ENCODE measurements at regions not wholly inside any gene's neighbourhood (a gene's known extent, or its start where the extent isn't known, plus 50 kb on each side); places are given as distances from the start of the nearest gene placed in this dataset.

GRCh38 chr16:51048544-51048943 lies 102.5 kb downstream of the SALL1 start:
- TF ChIP-seq CTCF (IDR thresholded peaks at IDR 0.05) (no peak), POLR2A (IDR thresholded peaks at IDR 0.05) (no peak)

Measured in adrenal gland (tissue), 5 donors.